HepG2 (cell line): ENCODE measurements at regions not wholly inside any gene's neighbourhood (a gene's known extent, or its start where the extent isn't known, plus 50 kb on each side); places are given as distances from the start of the nearest gene placed in this dataset.

ENCODE experiments used
- CBX2 ChIP-seq, 2 experiments: fragments of 200-600 bp in 1 of 2; sonication (generic); formaldehyde crosslinking in 1 of 2; IDR thresholded peaks; 2 replicates each; pipeline versions ENCODE4 v1.7.0 to v1.8.1; 2018 to 2022; ENCODE audit warnings: low read depth in 2 of 2, low read length in 1 of 2, mild to moderate bottlenecking in 1 of 2, missing genetic modification reagents in 1 of 2
- HMG20B ChIP-seq: conservative IDR thresholded peaks from 2 replicates; pipeline ENCODE4 v1.6.1; 2016; ENCODE audit warnings: missing genetic modification reagents, missing compliant biosample characterization
- HNRNPUL1 ChIP-seq: fragments of 200-400 bp; formaldehyde crosslinking; IDR thresholded peaks from 2 replicates; pipeline ENCODE4 v1.6.1; 2017; ENCODE audit warnings: low read depth, mild to moderate bottlenecking, low read length, moderate library complexity
- PRDM4 ChIP-seq: sonication (generic); formaldehyde crosslinking; IDR thresholded peaks from 2 replicates; pipeline ENCODE4 v1.9.0; 2021; ENCODE audit warnings: missing genetic modification reagents, borderline replicate concordance
- RBAK ChIP-seq: sonication (generic); formaldehyde crosslinking; IDR thresholded peaks from 2 replicates; pipeline ENCODE4 v1.5.1; 2020; ENCODE audit warnings: mild to moderate bottlenecking, missing genetic modification reagents
- RERE ChIP-seq: IDR thresholded peaks from 2 replicates; pipeline ENCODE4 v1.6.1; 2016; ENCODE audit warnings: low read depth, missing genetic modification reagents, missing compliant biosample characterization
- ZBTB10 ChIP-seq: sonication (generic); formaldehyde crosslinking; IDR thresholded peaks from 2 replicates; pipeline ENCODE4 v1.4.0; 2020; ENCODE audit warnings: missing genetic modification reagents, borderline replicate concordance
- ZBTB34 ChIP-seq: sonication (generic); formaldehyde crosslinking; IDR thresholded peaks from 2 replicates; pipeline ENCODE4 v1.8.0; 2022; ENCODE audit warnings: mild to moderate bottlenecking, missing genetic modification reagents
- ZFP41 ChIP-seq: sonication (generic); formaldehyde crosslinking; IDR thresholded peaks from 2 replicates; pipeline ENCODE4 v1.4.0; 2020; ENCODE audit warnings: mild to moderate bottlenecking, missing genetic modification reagents, borderline replicate concordance
- ZGPAT ChIP-seq: IDR thresholded peaks from 2 replicates; pipeline ENCODE4 v1.6.1; 2016; ENCODE audit warnings: mild to moderate bottlenecking
- ZNF362 ChIP-seq: sonication (generic); formaldehyde crosslinking; IDR thresholded peaks from 2 replicates; pipeline ENCODE4 v1.4.0; 2020; ENCODE audit warnings: missing genetic modification reagents, mild to moderate bottlenecking, borderline replicate concordance
- ZNF484 ChIP-seq: sonication (generic); formaldehyde crosslinking; IDR thresholded peaks from 2 replicates; pipeline ENCODE4 v1.5.1; 2020; ENCODE audit warnings: mild to moderate bottlenecking, low read depth, missing genetic modification reagents, borderline replicate concordance

- no peak for TF ChIP-seq RERE (CRISPR knock-in tag)
- TF ChIP-seq HNRNPUL1: no peak
- no peak for TF ChIP-seq CBX2 (IDR thresholded peaks at IDR 0.05; ENCODE audit: low read depth, low read length)
- TF ChIP-seq CBX2 (CRISPR knock-in tag; IDR thresholded peaks at IDR 0.05; ENCODE audit: low read depth): no peak
- no peak for TF ChIP-seq ZGPAT
- no peak for TF ChIP-seq ZNF362 (CRISPR knock-in tag)
- no peak for TF ChIP-seq HMG20B (CRISPR knock-in tag)
- no peak for TF ChIP-seq ZNF484 (CRISPR knock-in tag)
- TF ChIP-seq ZFP41 (CRISPR knock-in tag): no peak
- no peak for TF ChIP-seq ZBTB34 (CRISPR knock-in tag)
- TF ChIP-seq RBAK (CRISPR knock-in tag): no peak
- TF ChIP-seq ZBTB10 (CRISPR knock-in tag): no peak
- no peak for TF ChIP-seq PRDM4
Measured at GRCh38 chr21:16797540-16797939, 715.3 kb upstream of the CXADR start (continued).
